PFSK-1 (cell line): ENCODE measurements at regions not wholly inside any gene's neighbourhood (a gene's known extent, or its start where the extent isn't known, plus 50 kb on each side); places are given as distances from the start of the nearest gene placed in this dataset.

ENCODE experiments used
- FOXP2 ChIP-seq: optimal IDR thresholded peaks from 2 replicates; pipeline ENCODE3; 2011; ENCODE audit warnings: borderline replicate concordance, control low read depth, inconsistent platforms; ENCODE audit not compliant: insufficient read depth; ENCODE audit errors: extremely low read length, extremely low read depth
- POLR2AphosphoS5 ChIP-seq: IDR thresholded peaks from 2 replicates; pipeline ENCODE4 v1.6.1; 2012; ENCODE audit warnings: low read depth, mild to moderate bottlenecking, control low read depth, low read length, moderate library complexity
- SIN3A ChIP-seq: IDR thresholded peaks from 2 replicates; pipeline ENCODE4 v1.6.1; 2012; ENCODE audit warnings: mild to moderate bottlenecking, low read length, moderate library complexity, borderline replicate concordance; ENCODE audit not compliant: insufficient read depth
- TAF1 ChIP-seq: IDR thresholded peaks from 2 replicates; pipeline ENCODE4 v1.6.1; 2012; ENCODE audit warnings: low read length, control low read depth, borderline replicate concordance; ENCODE audit not compliant: insufficient read depth
- TF ChIP-seq, protein P1 (sequence below), 2 experiments: IDR thresholded peaks; 2 replicates each; pipeline versions ENCODE4 v1.6.1 to v1.8.0; 2011 to 2012; ENCODE audit warnings: low read depth in 2 of 2, low read length in 2 of 2, control low read depth in 1 of 2, inconsistent platforms in 1 of 2, mild to moderate bottlenecking in 1 of 2, moderate library complexity in 1 of 2; ENCODE audit not compliant: insufficient read depth in 1 of 2

DNA sequence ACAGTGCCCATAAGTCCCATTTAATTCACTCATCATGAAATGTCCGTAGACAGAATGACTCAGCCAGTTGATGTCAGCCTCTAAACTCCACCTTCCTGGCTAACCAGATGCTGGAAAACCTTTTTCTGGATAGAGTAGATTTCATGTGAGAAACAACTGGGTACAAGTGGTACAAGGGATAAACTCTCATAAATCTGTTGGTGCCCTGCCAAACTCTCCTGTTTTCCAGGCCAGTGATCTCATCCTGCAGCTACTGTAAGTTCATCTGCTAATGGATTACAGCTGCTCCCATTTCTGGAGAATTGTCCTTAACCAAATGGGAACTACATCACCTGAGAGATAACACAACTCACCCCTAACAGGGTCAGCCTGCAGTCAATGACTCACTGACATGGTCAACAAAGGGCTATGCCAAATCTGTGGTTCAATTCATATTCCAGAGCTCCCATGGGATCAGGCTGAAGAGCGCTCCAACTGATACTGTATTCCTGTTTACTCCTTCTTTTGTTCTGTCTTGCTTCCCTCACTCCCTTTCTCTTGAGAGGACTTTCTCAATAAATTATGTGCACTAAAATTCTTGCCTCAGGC is 210.1 kb upstream of the HDDC2 start:
- TF ChIP-seq, protein P1, sequence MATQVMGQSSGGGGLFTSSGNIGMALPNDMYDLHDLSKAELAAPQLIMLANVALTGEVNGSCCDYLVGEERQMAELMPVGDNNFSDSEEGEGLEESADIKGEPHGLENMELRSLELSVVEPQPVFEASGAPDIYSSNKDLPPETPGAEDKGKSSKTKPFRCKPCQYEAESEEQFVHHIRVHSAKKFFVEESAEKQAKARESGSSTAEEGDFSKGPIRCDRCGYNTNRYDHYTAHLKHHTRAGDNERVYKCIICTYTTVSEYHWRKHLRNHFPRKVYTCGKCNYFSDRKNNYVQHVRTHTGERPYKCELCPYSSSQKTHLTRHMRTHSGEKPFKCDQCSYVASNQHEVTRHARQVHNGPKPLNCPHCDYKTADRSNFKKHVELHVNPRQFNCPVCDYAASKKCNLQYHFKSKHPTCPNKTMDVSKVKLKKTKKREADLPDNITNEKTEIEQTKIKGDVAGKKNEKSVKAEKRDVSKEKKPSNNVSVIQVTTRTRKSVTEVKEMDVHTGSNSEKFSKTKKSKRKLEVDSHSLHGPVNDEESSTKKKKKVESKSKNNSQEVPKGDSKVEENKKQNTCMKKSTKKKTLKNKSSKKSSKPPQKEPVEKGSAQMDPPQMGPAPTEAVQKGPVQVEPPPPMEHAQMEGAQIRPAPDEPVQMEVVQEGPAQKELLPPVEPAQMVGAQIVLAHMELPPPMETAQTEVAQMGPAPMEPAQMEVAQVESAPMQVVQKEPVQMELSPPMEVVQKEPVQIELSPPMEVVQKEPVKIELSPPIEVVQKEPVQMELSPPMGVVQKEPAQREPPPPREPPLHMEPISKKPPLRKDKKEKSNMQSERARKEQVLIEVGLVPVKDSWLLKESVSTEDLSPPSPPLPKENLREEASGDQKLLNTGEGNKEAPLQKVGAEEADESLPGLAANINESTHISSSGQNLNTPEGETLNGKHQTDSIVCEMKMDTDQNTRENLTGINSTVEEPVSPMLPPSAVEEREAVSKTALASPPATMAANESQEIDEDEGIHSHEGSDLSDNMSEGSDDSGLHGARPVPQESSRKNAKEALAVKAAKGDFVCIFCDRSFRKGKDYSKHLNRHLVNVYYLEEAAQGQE (IDR thresholded peaks at IDR 0.05; ENCODE audit: insufficient read depth in 1 of 2, low read depth in 2 of 2, low read length in 2 of 2), result 0 out of 4 replicates have a peak, but pooled peaks of 1 of the 2 experiments have one; percentile 75
- TF ChIP-seq POLR2AphosphoS5 (peak; percentile 70; the same call in 1 of the 2 replicates), TAF1 (peak; percentile 48; the same call in 1 of the 2 replicates), SIN3A (peak; percentile 82; the same call in 1 of the 2 replicates), FOXP2 (peak; percentile 49)

- no peak for TF ChIP-seq TAF1
- no peak for TF ChIP-seq FOXP2
- no peak for TF ChIP-seq POLR2AphosphoS5
- TF ChIP-seq, protein P1 (IDR thresholded peaks at IDR 0.05; ENCODE audit: insufficient read depth in 1 of 2, low read depth in 2 of 2, low read length in 2 of 2), result no peak
- TF ChIP-seq SIN3A, result no peak
Observed at GRCh38 chr6:125512621-125513020, 210.9 kb upstream of the HDDC2 start.

GRCh38 chr6:125513978-125514377 is 212.2 kb upstream of the HDDC2 start:
- TF ChIP-seq, protein P1 (IDR thresholded peaks at IDR 0.05; ENCODE audit: insufficient read depth in 1 of 2, low read depth in 2 of 2, low read length in 2 of 2), result no peak
- TF ChIP-seq TAF1 (no peak), FOXP2 (no peak), POLR2AphosphoS5 (no peak), SIN3A (no peak)

GRCh38 chr6:125516644-125517043 is 214.9 kb upstream of the HDDC2 start:
- no peak for TF ChIP-seq TAF1
- TF ChIP-seq SIN3A, result no peak
- TF ChIP-seq, protein P1 (IDR thresholded peaks at IDR 0.05; ENCODE audit: insufficient read depth in 1 of 2, low read depth in 2 of 2, low read length in 2 of 2), result no peak
- TF ChIP-seq FOXP2, result no peak
- no peak for TF ChIP-seq POLR2AphosphoS5

GRCh38 chr6:125519367-125519766 is 217.6 kb upstream of the HDDC2 start:
- TF ChIP-seq, protein P1 (IDR thresholded peaks at IDR 0.05; ENCODE audit: insufficient read depth in 1 of 2, low read depth in 2 of 2, low read length in 2 of 2), result no peak
- no peak for TF ChIP-seq FOXP2
- no peak for TF ChIP-seq POLR2AphosphoS5
- no peak for TF ChIP-seq TAF1
- TF ChIP-seq SIN3A, result no peak
